GM21737 (cell line): ENCODE measurements at regions not wholly inside any gene's neighbourhood (a gene's known extent, or its start where the extent isn't known, plus 50 kb on each side); places are given as distances from the start of the nearest gene placed in this dataset.

ENCODE experiments used
- ATAC-seq: cut with Tn5 transposase; IDR thresholded peaks from one replicate; pipeline ENCODE4 v1.9.1; 2021; ENCODE audit warnings: mild to moderate bottlenecking, moderate library complexity; ENCODE audit not compliant: unreplicated experiment

DNA sequence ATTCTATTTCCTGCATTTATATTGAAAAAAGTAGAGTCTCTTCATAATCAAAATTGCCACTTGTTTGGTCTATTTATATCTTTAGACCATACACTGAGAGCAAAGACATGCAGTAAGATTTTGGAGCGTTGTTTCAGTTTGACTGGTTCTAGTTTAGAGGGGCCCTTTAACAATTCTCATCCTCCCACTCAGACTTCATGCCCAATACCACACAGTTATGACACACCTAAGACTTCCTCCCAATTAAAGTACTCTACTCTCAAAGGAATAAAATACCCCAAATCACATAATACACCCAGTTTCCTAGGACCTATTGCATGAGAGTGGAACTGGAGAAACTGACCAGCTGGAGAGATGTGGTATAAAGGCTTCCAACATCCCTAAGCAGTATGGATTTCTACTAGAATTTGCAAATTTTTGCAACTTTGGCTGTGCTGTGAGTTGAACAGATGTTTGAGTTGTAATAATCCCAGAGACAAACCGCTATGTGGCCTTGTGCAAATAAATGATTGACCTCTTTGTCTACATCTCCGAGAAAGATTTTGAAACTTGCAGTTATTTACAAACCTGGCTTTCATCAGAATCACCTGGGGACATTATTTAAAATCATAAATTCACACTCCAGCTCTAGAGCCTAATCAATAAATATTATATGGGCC, 170.0 kb upstream of the ROBO2 start:
- no peak for ATAC-seq

DNA sequence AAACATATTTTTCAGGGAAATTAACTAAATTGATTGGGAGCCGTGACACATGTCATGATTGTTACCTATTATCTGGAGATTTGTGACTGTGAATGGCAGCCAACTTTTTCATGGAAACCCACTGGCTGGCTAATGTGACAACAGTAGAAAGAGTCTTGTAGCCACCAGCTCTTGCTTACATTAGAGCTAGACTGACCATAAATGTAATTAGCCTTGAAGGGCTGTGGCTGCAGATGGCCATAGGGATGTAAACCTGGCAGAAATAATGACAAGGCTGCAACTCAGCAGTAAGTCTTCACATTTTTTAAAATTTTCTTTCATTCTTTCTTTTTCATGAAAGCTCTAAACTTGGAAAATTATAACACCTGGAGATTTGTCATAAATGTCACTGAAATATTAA, 168.2 kb upstream of the ROBO2 start:
- ATAC-seq, result no peak

GRCh38 chr3:76872999-76873398, 166.9 kb upstream of the ROBO2 start:
- no peak for ATAC-seq

DNA sequence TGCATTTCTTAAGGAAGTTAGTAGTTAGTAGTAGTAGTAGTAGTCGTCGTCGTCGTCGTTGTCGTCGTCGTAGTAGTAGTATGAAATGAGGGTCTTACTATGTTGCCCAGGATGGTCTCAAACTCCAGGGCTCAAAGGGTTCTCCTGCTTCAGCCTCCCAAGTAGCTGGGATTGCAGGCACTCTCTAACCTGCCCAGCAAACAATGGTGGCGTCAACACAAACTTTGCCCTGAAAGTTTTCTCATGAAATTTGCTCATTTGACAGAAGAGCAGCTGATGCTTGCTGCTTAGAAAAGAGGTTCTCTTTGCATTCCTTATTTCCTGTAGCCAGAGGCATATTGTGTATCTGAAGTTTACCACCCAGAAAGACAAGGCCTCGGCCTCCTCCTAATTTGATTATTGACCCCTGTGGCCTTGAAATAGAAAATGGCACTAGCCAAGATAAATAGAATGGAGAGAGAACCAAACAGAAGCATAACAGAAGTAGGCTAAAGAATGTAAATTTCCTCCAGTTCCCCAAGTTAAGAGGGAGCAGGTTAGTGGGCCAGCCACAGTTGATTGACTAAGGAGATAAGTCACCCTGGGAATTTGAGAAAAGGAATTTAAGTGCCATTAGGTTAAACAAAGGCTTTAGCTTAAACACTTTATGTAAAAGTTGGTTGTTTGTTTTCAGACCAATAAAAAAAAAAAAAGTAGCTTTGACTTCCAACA, 166.2 kb upstream of the ROBO2 start:
- no peak for ATAC-seq

GRCh38 chr3:76879959-76880358, 159.9 kb upstream of the ROBO2 start:
- ATAC-seq, result no peak

DNA sequence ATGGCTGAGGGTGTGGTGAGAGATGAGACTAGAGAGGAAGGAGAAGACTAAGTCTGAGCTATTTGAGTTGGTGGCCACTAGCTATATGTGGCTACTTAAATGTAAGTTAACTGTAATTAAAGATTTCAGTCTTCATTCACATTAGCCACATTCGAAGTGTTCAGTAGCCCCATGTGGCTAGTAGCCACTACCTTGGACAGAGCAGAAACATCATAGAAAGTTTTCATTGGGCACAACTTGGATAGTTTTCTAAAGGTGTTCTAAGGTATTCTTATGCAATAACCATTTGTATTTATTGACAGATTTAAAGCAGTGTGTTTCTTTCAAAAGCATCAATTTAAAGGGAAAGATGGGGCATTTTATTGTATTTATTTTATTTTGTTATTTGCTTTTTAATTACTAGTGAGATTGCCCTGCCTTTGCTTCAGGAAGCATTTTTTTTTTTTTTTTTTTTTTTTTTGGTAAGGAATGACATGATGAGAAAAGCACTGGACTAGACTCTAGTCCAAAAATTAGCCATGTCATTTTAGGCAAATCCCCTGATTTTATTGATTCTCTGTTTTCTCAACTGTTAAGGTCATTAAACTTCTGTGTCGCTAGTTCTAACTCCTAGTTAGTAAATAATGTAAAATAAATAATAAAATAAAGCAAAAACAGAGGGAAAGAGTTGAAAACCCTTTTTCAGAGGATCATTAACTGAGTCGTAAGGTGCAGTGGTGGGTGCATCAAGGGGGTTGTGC, 153.0 kb upstream of the ROBO2 start:
- no peak for ATAC-seq

- no peak for ATAC-seq
Observed at GRCh38 chr3:76888856-76889255, 151.0 kb upstream of the ROBO2 start.

GRCh38 chr3:76889911-76890310, 150.0 kb upstream of the ROBO2 start:
- no peak for ATAC-seq

DNA sequence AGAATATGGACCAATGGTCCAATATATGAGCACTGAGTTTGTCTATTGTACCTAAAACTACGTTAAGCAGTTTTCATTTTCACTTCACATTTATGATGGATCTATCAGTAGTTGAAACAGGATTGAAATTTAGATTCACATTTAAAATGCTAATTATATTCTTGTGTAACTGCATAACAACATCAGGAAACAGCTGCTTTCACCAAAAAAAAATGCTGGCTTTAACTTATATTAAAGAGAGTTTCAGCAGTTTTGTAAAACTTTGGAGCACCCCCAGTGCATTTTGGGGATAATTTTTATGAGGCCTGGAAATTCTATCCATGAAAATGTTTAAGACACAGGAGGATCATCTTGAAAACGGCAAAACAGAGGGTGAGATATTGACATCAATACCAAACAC, 142.8 kb upstream of the ROBO2 start:
- ATAC-seq, result no peak

DNA sequence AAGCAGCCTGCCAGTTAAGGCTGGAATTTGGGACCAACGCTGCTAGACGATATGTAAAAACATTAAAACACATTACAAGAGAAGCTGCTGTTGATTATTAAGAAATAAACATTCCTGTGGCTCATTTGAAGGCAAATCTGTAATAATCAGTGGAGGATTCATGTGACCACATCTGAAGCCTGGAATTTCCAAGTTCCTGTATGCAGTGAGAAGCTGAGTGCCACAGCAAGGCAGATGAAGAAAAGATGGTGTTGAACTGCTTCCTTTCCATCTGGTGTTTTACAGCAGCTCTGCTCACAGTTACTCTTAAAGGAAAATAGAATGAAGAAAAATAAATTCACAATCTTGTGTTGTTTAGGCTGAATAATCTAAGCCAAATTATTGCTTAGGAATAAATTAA, 139.3 kb upstream of the ROBO2 start:
- no peak for ATAC-seq

- ATAC-seq, result no peak
Observed at GRCh38 chr3:76908156-76908555, 131.7 kb upstream of the ROBO2 start.

- ATAC-seq, result no peak
Observed at GRCh38 chr3:76912841-76913383, 127.0 kb upstream of the ROBO2 start.

GRCh38 chr3:76917436-76917835, 122.5 kb upstream of the ROBO2 start:
- ATAC-seq, result no peak

GRCh38 chr3:76920511-76920910, 119.4 kb upstream of the ROBO2 start:
- ATAC-seq, result no peak

DNA sequence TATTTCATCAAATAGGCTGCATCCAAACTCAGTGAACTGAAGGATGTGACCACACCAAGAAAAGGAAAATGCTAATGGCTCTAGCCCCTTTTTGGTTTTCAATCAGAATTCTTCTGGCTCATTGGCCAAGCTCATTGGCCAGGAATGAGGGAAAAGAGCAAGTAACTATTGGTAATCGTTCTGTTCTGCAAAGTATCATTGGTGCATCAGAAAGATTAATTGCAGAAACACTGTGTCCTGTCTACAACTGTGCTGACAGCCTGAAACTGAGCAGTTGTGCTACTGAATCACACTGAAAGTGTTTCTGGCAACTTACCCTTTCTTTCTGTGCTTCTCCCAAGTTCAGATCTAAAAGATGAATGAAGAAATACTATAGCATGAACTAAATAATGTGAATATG, 116.4 kb upstream of the ROBO2 start:
- no peak for ATAC-seq

DNA sequence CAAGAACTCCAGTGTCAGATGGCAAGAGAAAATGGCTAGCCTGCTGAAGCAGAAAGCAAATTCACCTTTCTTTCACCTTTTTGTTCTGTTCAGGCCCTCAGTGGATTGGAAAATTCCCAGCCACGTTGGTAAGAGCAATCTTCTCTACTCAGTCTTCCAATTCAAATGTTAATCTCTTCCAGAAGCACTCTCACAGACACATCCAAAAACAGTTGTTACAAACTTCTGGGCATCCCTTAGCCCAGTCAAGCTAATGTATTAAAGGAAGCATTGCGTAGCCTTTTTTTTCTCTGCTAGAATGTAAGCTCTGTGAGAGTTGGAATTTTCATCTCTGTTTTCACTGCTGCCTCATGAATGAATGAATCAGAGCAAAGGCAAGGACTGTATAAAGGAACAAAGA, 109.2 kb upstream of the ROBO2 start:
- ATAC-seq, result no peak

DNA sequence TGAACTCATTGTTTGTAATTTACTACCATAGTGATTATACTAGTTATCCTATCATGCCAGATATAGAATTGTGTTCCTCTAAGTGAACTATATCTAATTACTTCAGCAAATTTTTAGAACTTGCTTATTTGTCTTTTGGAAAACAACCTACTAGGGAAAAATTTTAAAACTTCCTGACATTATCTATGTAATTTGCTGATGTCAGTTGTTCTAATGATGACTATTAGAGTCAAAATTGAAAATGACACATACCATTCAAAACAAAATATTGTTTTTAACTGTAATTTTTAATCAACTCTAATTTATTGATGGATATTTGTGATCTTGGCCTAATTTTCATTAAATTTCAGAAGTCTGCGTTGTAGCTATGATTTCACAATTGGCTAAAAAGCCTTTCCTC, 106.7 kb upstream of the ROBO2 start:
- no peak for ATAC-seq

GRCh38 chr3:76938962-76939361, 100.9 kb upstream of the ROBO2 start:
- ATAC-seq, result no peak

- ATAC-seq, result no peak
Observed at GRCh38 chr3:76940181-76940770, 99.6 kb upstream of the ROBO2 start.

- ATAC-seq, result no peak
Observed at GRCh38 chr3:76941376-76941775, 98.5 kb upstream of the ROBO2 start.

GRCh38 chr3:76942101-76942500, 97.8 kb upstream of the ROBO2 start:
- no peak for ATAC-seq
